ENCODE measurements at regions not wholly inside any gene's neighbourhood (a gene's known extent, or its start where the extent isn't known, plus 50 kb on each side); places are given as distances from the start of the nearest gene placed in this dataset.

GRCh38 chr1:219676012-219676765 is 63.3 kb upstream of the ZC3H11B start:
- ChIA-PET POLR2A (no interaction called here), CTCF (interaction anchor here (0.6 to 1.2 kb wide), 2 partner anchors 21 to 943 kb away, joined by 3 read pairs; no protein-coding TSS in a partner anchor)
- Mint-ChIP-seq H3K4me3 (no peak overlapping the region), H3K36me3 (ENCODE audit: low read depth) (no peaks in the 10 kb centered on the region), H3K27ac (no peak overlapping the region), H3K27me3 (no peaks in the 10 kb centered on the region), H3K4me1 (no peaks in the 10 kb centered on the region), H3K9me3 (ENCODE audit: low read depth) (peaks cover 4% of the 10 kb centered on the region)
- intact Hi-C loops (cut with DNase I, micrococcal nuclease) = no loop called here
- DNase-seq (no peak), ATAC-seq (no peak)

- intact Hi-C loops (cut with DNase I, micrococcal nuclease) = no loop called here
- Mint-ChIP-seq H3K9me3 (ENCODE audit: low read depth) (no peaks in the 10 kb centered on the region), H3K4me3 (no peak overlapping the region), H3K27ac (no peak overlapping the region), H3K36me3 (ENCODE audit: low read depth) (no peaks in the 10 kb centered on the region), H3K4me1 (no peaks in the 10 kb centered on the region), H3K27me3 (peaks cover 1% of the 10 kb centered on the region)
- CTCF ChIA-PET = no interaction called here
- POLR2A ChIA-PET = no interaction called here
- DNase-seq = no peak
- ATAC-seq = no peak
These were observed 57.7 kb upstream of the ZC3H11B start for GRCh38 chr1:219670426-219671149.

DNA sequence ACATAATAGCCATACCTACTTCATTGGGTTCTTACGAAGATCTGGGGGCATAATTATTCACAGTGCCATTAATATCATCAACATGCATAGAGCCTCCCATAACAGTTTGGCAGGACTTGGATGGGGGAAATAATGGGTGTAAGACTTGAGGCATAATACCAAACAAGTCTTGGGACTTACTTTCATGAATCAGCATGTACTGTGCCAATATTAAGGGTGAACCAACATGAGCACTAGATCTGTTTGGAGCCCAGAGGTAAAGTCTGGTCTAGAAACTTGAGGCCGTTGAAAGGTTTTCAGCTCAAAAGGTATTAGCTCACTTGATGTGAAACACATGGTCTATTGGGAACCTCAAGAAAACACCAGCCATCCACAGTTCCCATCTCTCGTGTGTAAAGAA is 56.7 kb upstream of the ZC3H11B start:
- Mint-ChIP-seq H3K27ac (no peak overlapping the region), H3K4me3 (no peak overlapping the region), H3K4me1 (no peaks in the 10 kb centered on the region), H3K27me3 (peaks cover 1% of the 10 kb centered on the region), H3K36me3 (ENCODE audit: low read depth) (no peaks in the 10 kb centered on the region), H3K9me3 (ENCODE audit: low read depth) (no peaks in the 10 kb centered on the region)
- POLR2A ChIA-PET = no interaction called here
- CTCF ChIA-PET = no interaction called here
- no peak for DNase-seq
- ATAC-seq = no peak
- intact Hi-C loops (cut with DNase I, micrococcal nuclease) = loop anchor here (10.0 kb wide), 2 partner anchors 145 to 1325 kb away; partner anchors contain the start of gene TGFB2 (in 1 of the 2)

DNA sequence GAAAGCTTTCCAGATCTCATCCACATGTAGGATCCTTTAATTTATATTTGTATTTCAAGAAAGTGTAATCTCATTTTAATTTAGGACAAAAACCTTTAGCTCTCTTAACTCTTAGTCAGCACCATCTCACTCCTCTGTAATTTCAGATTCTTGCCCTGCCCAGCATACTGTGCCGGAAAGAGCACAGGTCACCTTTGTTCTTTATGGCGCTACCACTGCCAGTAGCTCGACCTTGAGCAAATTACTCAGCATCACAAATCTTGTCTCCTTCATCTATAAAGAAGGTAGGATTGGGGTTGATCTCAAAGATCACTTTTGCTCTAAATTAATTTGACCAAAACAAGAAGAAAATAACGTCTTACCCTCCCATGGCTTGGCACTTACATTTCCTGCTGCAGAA is 56.1 kb upstream of the ZC3H11B start:
- intact Hi-C loops (cut with DNase I, micrococcal nuclease) = loop anchor here (10.0 kb wide), 2 partner anchors 146 to 1324 kb away; partner anchors contain the start of gene TGFB2 (in 1 of the 2)
- Mint-ChIP-seq H3K27ac (no peak overlapping the region), H3K9me3 (ENCODE audit: low read depth) (no peaks in the 10 kb centered on the region), H3K27me3 (peaks cover 1% of the 10 kb centered on the region), H3K4me1 (no peaks in the 10 kb centered on the region), H3K4me3 (no peak overlapping the region), H3K36me3 (ENCODE audit: low read depth) (no peaks in the 10 kb centered on the region)
- POLR2A ChIA-PET = no interaction called here
- no peak for ATAC-seq
- CTCF ChIA-PET = no interaction called here
- DNase-seq = no peak

- Mint-ChIP-seq H3K36me3 (ENCODE audit: low read depth) (no peaks in the 10 kb centered on the region), H3K27me3 (peaks cover 1% of the 10 kb centered on the region), H3K9me3 (ENCODE audit: low read depth) (no peaks in the 10 kb centered on the region), H3K4me1 (no peaks in the 10 kb centered on the region), H3K27ac (no peak overlapping the region), H3K4me3 (no peak overlapping the region)
- ChIA-PET POLR2A (no interaction called here), CTCF (no interaction called here)
- intact Hi-C loops (cut with DNase I, micrococcal nuclease) = loop anchor here (10.0 kb wide), 2 partner anchors 146 to 1324 kb away; partner anchors contain the start of gene TGFB2 (in 1 of the 2)
- no peak for ATAC-seq
- DNase-seq = no peak
These were observed 55.5 kb upstream of the ZC3H11B start for GRCh38 chr1:219668446-219668845.

- no peaks in the 10 kb centered on the region for H3K36me3 Mint-ChIP-seq (ENCODE audit: low read depth)
- H3K27me3 Mint-ChIP-seq = peaks cover 15% of the 10 kb centered on the region
- H3K4me1 Mint-ChIP-seq = no peaks in the 10 kb centered on the region
- intact Hi-C loops (cut with DNase I, micrococcal nuclease) = loop anchor here (10.0 kb wide), 2 partner anchors 149 to 1321 kb away; partner anchors contain the start of gene TGFB2 (in 1 of the 2)
- ATAC-seq (no peak), DNase-seq (no peak)
- no peak overlapping the region for H3K27ac Mint-ChIP-seq
- CTCF ChIA-PET = no interaction called here
- no peak overlapping the region for H3K4me3 Mint-ChIP-seq
- no peaks in the 10 kb centered on the region for H3K9me3 Mint-ChIP-seq (ENCODE audit: low read depth)
- POLR2A ChIA-PET = interaction anchor here (0.7 kb wide), 1 partner anchor 116 kb away, joined by 3 read pairs; no protein-coding TSS in a partner anchor
These were observed 53.3 kb upstream of the ZC3H11B start for GRCh38 chr1:219666242-219666641.

DNA sequence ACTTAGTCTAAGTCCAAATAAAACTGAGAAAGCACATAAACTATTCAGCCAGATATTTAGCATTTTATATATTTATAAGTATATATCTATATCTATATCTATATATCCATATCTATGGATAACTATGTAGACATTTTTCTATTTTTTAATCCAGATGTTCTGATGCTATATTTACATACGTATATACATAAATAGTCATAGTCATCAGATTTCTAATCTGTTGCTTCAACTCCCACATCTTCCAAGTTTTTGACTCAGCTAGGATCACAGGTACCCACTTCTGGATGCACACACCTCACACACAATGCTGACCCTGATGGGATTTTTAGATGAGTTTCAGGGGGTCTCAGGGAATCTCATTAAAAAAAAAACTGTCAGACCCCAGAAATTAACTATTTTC is 52.2 kb upstream of the ZC3H11B start:
- DNase-seq (no peak), ATAC-seq (no peak)
- Mint-ChIP-seq H3K27me3 (peaks cover 13% of the 10 kb centered on the region), H3K4me3 (no peak overlapping the region), H3K36me3 (ENCODE audit: low read depth) (no peaks in the 10 kb centered on the region), H3K27ac (no peak overlapping the region), H3K4me1 (no peaks in the 10 kb centered on the region), H3K9me3 (ENCODE audit: low read depth) (no peaks in the 10 kb centered on the region)
- ChIA-PET POLR2A (no interaction called here), CTCF (no interaction called here)
- intact Hi-C loops (cut with DNase I, micrococcal nuclease) = loop anchor here (10.0 kb wide), 2 partner anchors 150 to 1320 kb away; partner anchors contain the start of gene TGFB2 (in 1 of the 2)

- Mint-ChIP-seq H3K4me1 (no peaks in the 10 kb centered on the region), H3K27me3 (peaks cover 13% of the 10 kb centered on the region), H3K27ac (no peak overlapping the region), H3K9me3 (ENCODE audit: low read depth) (no peaks in the 10 kb centered on the region), H3K4me3 (no peak overlapping the region), H3K36me3 (ENCODE audit: low read depth) (no peaks in the 10 kb centered on the region)
- POLR2A ChIA-PET = no interaction called here
- DNase-seq (no peak), ATAC-seq (no peak)
- intact Hi-C loops (cut with DNase I, micrococcal nuclease) = loop anchor here (5.0 to 10.0 kb wide), 3 partner anchors 150 to 1320 kb away; partner anchors contain the start of gene TGFB2 (in 1 of the 2)
- CTCF ChIA-PET = no interaction called here
These were observed 51.6 kb upstream of the ZC3H11B start for GRCh38 chr1:219664310-219665029.

All from activated CD4-positive, alpha-beta T cell treated with anti-CD3 and anti-CD28 coated beads for 36 hours (primary cell).